GM12878 (cell line): ENCODE measurements at regions not wholly inside any gene's neighbourhood (a gene's known extent, or its start where the extent isn't known, plus 50 kb on each side); places are given as distances from the start of the nearest gene placed in this dataset.

Experiments used
- ATAC-seq: fragments of 200-7000 bp; cut with Tn5 transposase; 3 replicates; pipeline ENCODE4 v1.9.1; 2020; ENCODE audit warnings: mild to moderate bottlenecking, moderate library complexity
- BruUV-seq: library from RNA; stranded (reverse); fragments of 400-500 nt; replicated peaks from 2 replicates; lab custom pipeline; 2021; lab: Mats Ljungman, UMichigan
- CTCF ChIA-PET: fragments of 300-600 bp; sonication (Branson Sonifier 250); formaldehyde crosslinking; extraction: SDS; loops from one replicate; lab custom pipeline; 2021; ENCODE audit warnings: inconsistent platforms; lab: Yijun Ruan, JAX
- POLR2A ChIA-PET: fragments of 350-600 bp; formaldehyde crosslinking; extraction: SDS; loops from one replicate; lab custom pipeline; 2021; ENCODE audit warnings: inconsistent platforms; lab: Charles Lee
- RAD21 ChIA-PET: fragments of 300-600 bp; sonication (Branson Sonifier 250); formaldehyde crosslinking; loops from one replicate; lab custom pipeline; 2023; ENCODE audit warnings: antibody characterized with exemption; ENCODE audit not compliant: unreplicated experiment; lab: Charles Lee
- SMC1A ChIA-PET: fragments of 300-600 bp; sonication (Branson Sonifier 250); formaldehyde crosslinking; loops from one replicate; lab custom pipeline; 2023; ENCODE audit not compliant: unreplicated experiment, uncharacterized antibody; lab: Charles Lee
- DNase-seq: peaks from one replicate; pipeline ENCODE4 v3.0.0-alpha.2; 2011; ENCODE audit warnings: low read depth, low spot score
- FAIRE-seq: peaks from 3 replicates; lab custom pipeline; 2011; peaks lifted over from hg19 to GRCh38; lab: Jason Lieb, UNC
- H2AFZ ChIP-seq: 2 replicates; pipeline ENCODE4 v1.6.0; 2011; ENCODE audit warnings: low read depth, low read length, control low read depth; ENCODE audit not compliant: control insufficient read depth
- H3K27ac ChIP-seq: 2 replicates; pipeline ENCODE4 v1.5.1; 2011; ENCODE audit warnings: control low read depth; ENCODE audit not compliant: control insufficient read depth, insufficient read depth
- H3K27me3 ChIP-seq, 2 experiments: replicated peaks in 1 of 2; 2 replicates each; pipeline versions ENCODE4 v1.6.0 to v1.6.1; 2011; ENCODE audit warnings: low read length in 1 of 2; ENCODE audit not compliant: control insufficient read depth in 2 of 2, insufficient read depth in 2 of 2
- H3K36me3 ChIP-seq, 2 experiments: 2 replicates each; pipeline ENCODE4 v1.5.1; 2011; ENCODE audit warnings: low read length in 1 of 2; ENCODE audit not compliant: control insufficient read depth in 2 of 2, insufficient read depth in 2 of 2
- H3K4me1 ChIP-seq: 2 replicates; pipeline ENCODE4 v1.6.1; 2011; ENCODE audit warnings: mild to moderate bottlenecking, low read length, moderate library complexity, mixed read lengths; ENCODE audit not compliant: control insufficient read depth, insufficient read depth
- H3K4me2 ChIP-seq: 2 replicates; pipeline ENCODE4 v1.6.0; 2011; ENCODE audit warnings: control low read depth; ENCODE audit not compliant: control insufficient read depth, insufficient read depth
- H3K4me3 ChIP-seq: fragments of 200-600 bp; sonication (generic); 2 replicates; pipeline ENCODE4 v1.5.1; 2016
- H3K79me2 ChIP-seq: 2 replicates; pipeline ENCODE4 v1.6.0; 2011; ENCODE audit warnings: low read length; ENCODE audit not compliant: control insufficient read depth, insufficient read depth
- H3K9ac ChIP-seq: 2 replicates; pipeline ENCODE4 v1.8.0; 2011; ENCODE audit warnings: low read length, control low read depth, mixed read lengths; ENCODE audit not compliant: control insufficient read depth, insufficient read depth
- H3K9me3 ChIP-seq: replicated peaks from 3 replicates; pipeline ENCODE4 v1.5.1; 2011; ENCODE audit warnings: mild to moderate bottlenecking, low read length; ENCODE audit not compliant: control insufficient read depth, insufficient read depth
- H4K20me1 ChIP-seq: 2 replicates; pipeline ENCODE4 v1.6.0; 2011; ENCODE audit not compliant: control insufficient read depth, insufficient read depth
- ATF7 ChIP-seq: fragments of 450-650 bp; IDR thresholded peaks from 2 replicates; pipeline ENCODE4 v1.6.1; 2016; ENCODE audit warnings: low read depth, mild to moderate bottlenecking
- BMI1 ChIP-seq: fragments of 450-650 bp; IDR thresholded peaks from 2 replicates; pipeline ENCODE4 v1.6.1; 2016; ENCODE audit warnings: mild to moderate bottlenecking, moderate library complexity, borderline replicate concordance
- CUX1 ChIP-seq: IDR thresholded peaks from 2 replicates; pipeline ENCODE4 v1.6.1; 2012; ENCODE audit warnings: improper control_type of control experiment, low read depth, low read length; ENCODE audit not compliant: insufficient replicate concordance
- EP300 ChIP-seq, 2 experiments: fragments of 150-350 bp in 1 of 2; IDR thresholded peaks; 2 replicates each; pipeline ENCODE4 v1.6.1; 2011 to 2012; ENCODE audit warnings: low read depth in 2 of 2, low read length in 2 of 2, borderline replicate concordance in 1 of 2, improper control_type of control experiment in 1 of 2, inconsistent platforms in 1 of 2; ENCODE audit not compliant: control insufficient read depth in 1 of 2
- IRF5 ChIP-seq: fragments of 450-650 bp; IDR thresholded peaks from 2 replicates; pipeline ENCODE4 v1.6.1; 2017; ENCODE audit warnings: borderline replicate concordance
- JUNB ChIP-seq: IDR thresholded peaks from 2 replicates; pipeline ENCODE4 v1.6.1; 2016; ENCODE audit warnings: antibody characterized with exemption, mild to moderate bottlenecking
- LARP7 ChIP-seq: fragments of 450-650 bp; IDR thresholded peaks from 2 replicates; pipeline ENCODE4 v1.6.1; 2017; ENCODE audit warnings: mild to moderate bottlenecking
- MEF2B ChIP-seq: fragments of 450-650 bp; IDR thresholded peaks from 2 replicates; pipeline ENCODE4 v1.6.1; 2018; ENCODE audit warnings: mild to moderate bottlenecking, moderate library complexity; ENCODE audit not compliant: partially characterized antibody, poor library complexity, severe bottlenecking
- MTA2 ChIP-seq: fragments of 450-650 bp; IDR thresholded peaks from 2 replicates; pipeline ENCODE4 v1.6.1; 2016; ENCODE audit warnings: low read depth, mild to moderate bottlenecking, moderate library complexity
- MTA3 ChIP-seq: IDR thresholded peaks from 2 replicates; pipeline ENCODE4 v1.6.1; 2012; ENCODE audit warnings: low read length, inconsistent platforms, borderline replicate concordance
- PRDM15 ChIP-seq: fragments of 450-650 bp; formaldehyde crosslinking; IDR thresholded peaks from 2 replicates; pipeline ENCODE4 v1.4.0; 2020; ENCODE audit warnings: mild to moderate bottlenecking, moderate library complexity
- STAT3 ChIP-seq: IDR thresholded peaks from 2 replicates; pipeline ENCODE4 v1.6.1; 2011; ENCODE audit warnings: low read depth, low read length, improper control_type of control experiment
- TARDBP ChIP-seq: IDR thresholded peaks from 2 replicates; pipeline ENCODE4 v1.6.1; 2016; ENCODE audit warnings: borderline replicate concordance
- TCF3 ChIP-seq: IDR thresholded peaks from 2 replicates; pipeline ENCODE4 v1.6.1; 2012; ENCODE audit warnings: low read depth, mild to moderate bottlenecking, low read length, borderline replicate concordance; ENCODE audit not compliant: insufficient read depth
- ZNF217 ChIP-seq: fragments of 450-650 bp; IDR thresholded peaks from 2 replicates; pipeline ENCODE4 v1.6.1; 2017; ENCODE audit warnings: antibody characterized with exemption, mild to moderate bottlenecking
- WGBS: methylation state at CpG from one replicate; pipeline ENCODE4 v1.1.6; 2016; ENCODE audit warnings: low lambda C conversion rate; ENCODE audit not compliant: insufficient replicate concordance, insufficient coverage; ENCODE audit errors: missing lambda C conversion rate; 5-methylcytosine and 5-hydroxymethylcytosine counted together
- in situ Hi-C: fragments of 300-500 bp; cut with MboI; formaldehyde crosslinking; loops from 9 replicates; pipeline ENCODE4 v1.14.3; 2018; ENCODE audit warnings: mixed read lengths
- intact Hi-C: fragments of 100-400 bp; cut with micrococcal nuclease; formaldehyde crosslinking; loops from one replicate; pipeline ENCODE4 v1.14.2; 2022; ENCODE audit not compliant: unreplicated experiment

GRCh38 chr1:229716704-229717103 is 90.7 kb downstream of the URB2 start:
- DNase-seq (no peak), FAIRE-seq (no peak), ATAC-seq (no peak)
- BruUV-seq, result no TSS peak
- Histone ChIP-seq H3K36me3 (no peaks in the 10 kb centered on the region), H3K27ac (no peak overlapping the region), H3K79me2 (no peaks in the 10 kb centered on the region), H3K4me1 (no peaks in the 10 kb centered on the region), H4K20me1 (no peaks in the 10 kb centered on the region), H3K9ac (no peak overlapping the region), H2AFZ (no peak overlapping the region), H3K4me3 (no peak overlapping the region), H3K27me3 (no peaks in the 10 kb centered on the region), H3K4me2 (no peak overlapping the region), H3K9me3 (no peaks in the 10 kb centered on the region; the same call in 2 of the 3 replicates)
- CTCF ChIA-PET, result interaction anchor here (0.6 to 3.4 kb wide), 21 partner anchors 12 to 597 kb away, joined by 3 to 18 read pairs (median 5); no protein-coding TSS in a partner anchor
- RAD21 ChIA-PET, result interaction anchor here (0.6 to 1.9 kb wide), 4 partner anchors 404 to 598 kb away, joined by 3 to 4 read pairs (median 3); no protein-coding TSS in a partner anchor
- in situ Hi-C loops, result no loop called here
- SMC1A ChIA-PET, result interaction anchor here (0.7 to 2.1 kb wide), 8 partner anchors 44 to 592 kb away, joined by 3 to 9 read pairs (median 4); no protein-coding TSS in a partner anchor
- intact Hi-C loops, result no loop called here
- POLR2A ChIA-PET, result no interaction called here
- WGBS, result 93% methylated on average over 7 of the region's 7 CpGs
- no peak for TF ChIP-seq BMI1
- TF ChIP-seq MTA2, result no peak
- TF ChIP-seq TCF3, result no peak
- no peak for TF ChIP-seq STAT3
- TF ChIP-seq IRF5, result no peak
- TF ChIP-seq EP300 (IDR thresholded peaks at IDR 0.05; ENCODE audit: borderline replicate concordance in 1 of 2, control insufficient read depth in 1 of 2, low read depth in 2 of 2, low read length in 2 of 2), result no peak
- TF ChIP-seq JUNB, result no peak
- TF ChIP-seq MEF2B, result no peak
- no peak for TF ChIP-seq CUX1
- no peak for TF ChIP-seq TARDBP
- no peak for TF ChIP-seq PRDM15 (CRISPR knock-in tag)
- TF ChIP-seq ATF7, result no peak
- TF ChIP-seq MTA3, result no peak
- no peak for TF ChIP-seq ZNF217
- no peak for TF ChIP-seq LARP7
